Midbrain (tissue), 1 donor: ENCODE measurements at regions not wholly inside any gene's neighbourhood (a gene's known extent, or its start where the extent isn't known, plus 50 kb on each side); places are given as distances from the start of the nearest gene placed in this dataset.

Experiments
- DNase-seq: peaks from one replicate; lab custom pipeline; 2025; lab: John Stamatoyannopoulos, UW

GRCh38 chr20:24815931-24816330 is 133.1 kb upstream of the CST7 start:
- DNase-seq, result no peak

DNA sequence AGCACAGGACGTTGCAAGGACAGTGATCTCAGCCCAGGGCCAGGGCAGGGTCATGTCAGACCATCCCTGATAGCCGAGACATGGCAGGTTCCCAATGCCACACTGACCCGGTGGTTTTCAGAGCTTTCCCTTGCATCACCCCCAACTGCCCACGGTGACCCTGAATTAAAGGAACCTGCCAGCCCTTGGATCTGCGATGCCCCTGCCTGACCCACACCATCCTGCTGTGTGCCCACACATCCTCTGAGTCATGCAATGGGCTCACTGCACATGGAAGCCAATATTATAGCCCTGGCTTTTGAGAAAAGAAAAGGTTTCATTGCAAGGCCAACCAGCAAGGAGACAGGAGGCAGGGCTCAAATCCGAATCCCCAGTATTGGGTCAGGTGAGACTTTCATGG is 132.6 kb upstream of the CST7 start:
- DNase-seq, result no peak

- no peak for DNase-seq
Measured at GRCh38 chr20:24816907-24817306, 132.2 kb upstream of the CST7 start.

GRCh38 chr20:24817351-24817750 is 131.7 kb upstream of the CST7 start:
- DNase-seq, result no peak

- no peak for DNase-seq
Measured at GRCh38 chr20:24818056-24818455, 131.0 kb upstream of the CST7 start.

DNA sequence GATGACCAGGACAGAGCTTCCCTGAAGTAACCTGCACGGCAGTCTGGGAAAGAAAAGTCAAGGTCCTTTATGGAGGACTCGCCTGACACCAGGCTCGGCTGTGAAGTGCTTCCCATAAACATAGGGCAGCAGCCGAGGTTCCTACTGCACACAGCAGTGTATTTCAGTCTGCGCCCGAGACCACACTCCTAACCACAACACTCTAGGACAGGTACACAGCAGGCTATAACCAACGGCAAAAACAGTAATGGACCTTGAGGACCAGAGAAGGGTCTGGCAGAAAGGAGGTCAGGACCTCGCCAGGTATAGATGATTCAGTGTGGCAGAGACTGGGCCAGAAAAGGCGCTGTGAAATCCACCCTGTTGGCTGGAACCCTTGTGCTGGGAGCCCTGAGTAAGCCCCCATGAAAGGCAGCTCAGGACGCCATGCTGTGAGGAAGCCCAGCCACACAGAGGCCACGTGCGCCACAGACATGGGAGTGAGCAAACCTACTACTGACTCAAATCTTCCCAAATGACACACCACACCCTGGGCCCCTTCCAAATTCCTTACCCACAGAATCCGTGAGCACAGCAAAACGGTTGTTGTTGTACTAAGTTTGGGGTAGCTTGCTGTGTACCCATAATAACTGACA is 129.6 kb upstream of the CST7 start:
- DNase-seq, result no peak

GRCh38 chr20:24820345-24820744 is 128.7 kb upstream of the CST7 start:
- DNase-seq, result no peak

DNA sequence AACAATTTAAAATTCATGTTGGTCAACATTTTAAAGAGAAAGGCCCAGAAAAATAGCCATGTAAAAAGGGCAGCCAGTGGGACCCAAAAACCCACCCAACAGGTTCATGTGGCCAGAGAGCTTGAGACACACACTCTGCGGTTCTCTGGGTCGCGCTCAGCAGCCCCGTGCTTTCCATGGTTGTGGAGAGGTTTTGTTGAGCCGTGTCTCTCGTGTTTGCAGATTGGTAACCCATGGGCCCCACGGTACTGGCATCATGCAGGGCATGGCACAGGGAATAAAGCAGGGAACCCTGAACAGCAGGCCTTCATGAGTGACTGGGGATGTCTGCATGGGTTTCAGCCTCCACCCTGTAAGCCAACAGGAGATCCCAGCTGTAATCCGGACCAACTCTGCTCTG is 127.7 kb upstream of the CST7 start:
- DNase-seq, result no peak

DNA sequence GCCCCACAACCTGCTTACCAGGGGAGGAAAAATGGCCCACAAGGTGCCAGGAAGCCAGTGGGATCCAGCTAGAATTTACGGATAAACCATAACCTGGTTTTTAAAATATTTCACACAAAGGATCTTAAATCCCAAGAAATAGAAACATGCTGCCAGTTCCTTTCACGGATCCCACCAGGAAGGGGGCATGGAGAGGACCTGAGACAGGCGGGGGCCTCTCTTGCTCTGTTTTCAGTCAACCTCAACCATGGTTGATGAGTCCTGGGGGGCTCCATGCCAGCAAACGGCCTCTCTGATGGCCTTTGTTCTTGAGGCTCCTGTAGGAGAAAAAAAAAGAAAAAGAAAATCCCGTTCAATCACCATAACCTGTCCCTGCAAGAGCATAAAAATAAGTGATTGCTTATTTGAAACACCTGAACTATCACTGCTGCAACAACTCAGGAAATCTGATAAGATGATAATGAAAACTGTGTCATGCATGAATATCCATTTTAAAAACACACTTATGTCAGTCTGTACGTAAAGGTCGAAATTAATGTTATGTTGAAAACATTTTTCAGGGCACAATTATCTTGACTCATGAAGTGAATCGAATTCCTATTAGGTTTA is 125.8 kb upstream of the CST7 start:
- DNase-seq, result no peak

DNA sequence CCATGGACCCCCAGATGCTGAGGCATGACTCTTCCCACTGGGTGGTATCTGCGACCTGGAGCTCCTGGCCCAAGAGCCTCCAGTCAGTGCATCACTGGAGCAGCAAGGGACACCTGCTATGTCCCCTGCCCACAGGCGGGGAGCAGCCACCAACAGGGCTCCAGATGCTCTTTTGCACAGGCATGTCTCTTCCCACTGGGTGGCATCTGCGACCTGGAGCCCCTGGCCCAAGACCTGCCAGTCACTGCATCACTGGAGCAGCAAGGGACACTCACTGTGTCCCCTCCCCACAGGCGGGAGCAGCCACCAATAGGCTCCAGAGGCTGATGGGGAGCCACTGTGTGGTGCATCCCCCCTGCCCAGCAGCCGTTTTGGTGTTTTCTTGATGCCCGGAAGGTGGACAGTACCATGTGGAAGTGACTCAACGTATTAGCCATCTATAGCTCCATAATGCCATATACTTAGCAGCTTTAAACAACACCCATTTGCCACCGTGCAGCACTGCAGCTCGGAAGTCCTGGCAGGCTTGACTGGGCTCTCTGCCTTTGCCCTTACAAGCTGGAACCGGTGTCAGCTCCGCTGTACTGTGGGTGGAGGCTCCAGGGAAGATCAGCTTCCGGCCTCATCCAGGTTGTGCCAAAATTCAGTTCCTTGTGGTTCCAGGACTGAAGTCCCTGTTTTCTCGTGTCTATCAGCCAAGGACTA is 124.9 kb upstream of the CST7 start:
- DNase-seq, result no peak

DNA sequence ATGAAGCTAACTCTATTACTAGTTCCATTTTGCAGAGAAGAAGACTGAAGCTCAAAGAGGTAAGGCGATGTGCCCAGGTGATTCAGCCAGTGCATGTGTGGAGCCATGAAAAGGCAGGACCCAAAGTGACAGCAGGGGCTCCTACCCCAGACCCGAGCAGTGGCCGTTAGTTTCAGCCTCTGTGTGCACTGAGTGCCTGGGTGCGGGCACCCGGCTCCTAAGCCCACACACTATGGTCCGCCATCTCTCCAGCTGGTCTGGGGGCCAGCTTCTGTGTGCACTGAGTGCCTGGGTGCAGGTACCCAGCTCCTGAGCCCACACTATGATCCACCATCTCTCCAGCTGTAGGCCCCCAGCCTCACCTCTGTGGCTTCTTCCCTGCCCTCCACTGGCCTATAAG is 123.5 kb upstream of the CST7 start:
- no peak for DNase-seq

- no peak for DNase-seq
Measured at GRCh38 chr20:24827603-24828295, 121.3 kb upstream of the CST7 start.

GRCh38 chr20:24828992-24829648 is 119.9 kb upstream of the CST7 start:
- DNase-seq, result no peak

DNA sequence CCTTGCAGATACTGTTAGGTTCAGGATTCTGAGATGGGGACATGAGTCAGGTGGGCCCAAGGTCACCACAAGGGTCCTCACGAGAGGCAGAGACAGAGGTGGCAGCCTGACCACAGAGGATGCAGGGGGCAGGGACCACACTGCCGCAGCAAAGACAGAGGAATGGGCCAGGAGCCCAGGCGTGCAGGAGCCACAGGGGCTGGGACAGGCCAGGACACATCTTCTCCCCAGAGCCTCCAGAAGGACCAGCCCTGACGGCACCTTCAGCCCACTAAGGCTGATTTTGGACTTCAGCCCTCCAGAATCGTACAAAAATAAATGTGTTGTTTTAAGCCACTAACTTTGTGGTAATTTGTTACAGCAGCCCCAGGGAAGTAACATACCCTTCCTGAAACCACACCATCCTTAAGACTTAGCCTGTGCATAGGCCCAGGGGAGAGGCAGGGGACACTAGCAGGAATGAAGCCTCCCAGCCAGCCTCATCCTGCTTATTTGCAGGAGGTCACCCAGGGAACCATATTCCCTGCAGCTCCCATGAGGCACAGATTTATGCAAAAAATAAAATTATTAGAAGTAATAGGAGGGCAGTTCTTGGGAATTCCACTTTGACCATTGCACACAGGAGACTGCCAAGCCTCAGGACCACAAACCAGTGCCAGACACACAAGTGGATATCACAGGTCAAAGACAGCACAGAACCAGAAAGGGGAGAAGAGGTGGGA is 119.3 kb upstream of the CST7 start:
- DNase-seq, result no peak

DNA sequence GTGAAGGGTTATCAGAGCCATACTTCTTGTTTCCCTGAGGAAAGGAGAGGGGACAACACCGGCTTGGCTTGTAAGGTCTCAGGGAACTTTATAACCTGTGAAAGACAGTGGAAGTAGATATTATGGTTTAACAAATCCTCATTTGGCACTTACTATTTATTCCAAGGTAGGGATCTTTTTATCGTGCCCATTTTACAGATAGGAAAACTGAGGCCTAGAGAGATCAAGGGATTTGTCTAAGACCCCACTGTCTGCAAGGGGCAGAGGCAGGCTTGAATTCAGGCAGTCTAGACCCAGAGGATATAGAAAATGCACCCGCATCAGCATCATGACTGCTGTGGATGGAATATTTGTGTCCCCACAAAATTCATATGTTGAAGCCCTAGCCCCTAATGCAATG is 118.4 kb upstream of the CST7 start:
- no peak for DNase-seq

- DNase-seq, result no peak
Measured at GRCh38 chr20:24831232-24831631, 117.8 kb upstream of the CST7 start.

- no peak for DNase-seq
Measured at GRCh38 chr20:24832518-24832917, 116.6 kb upstream of the CST7 start.

- DNase-seq, result no peak
Measured at GRCh38 chr20:24833592-24833991, 115.5 kb upstream of the CST7 start.

DNA sequence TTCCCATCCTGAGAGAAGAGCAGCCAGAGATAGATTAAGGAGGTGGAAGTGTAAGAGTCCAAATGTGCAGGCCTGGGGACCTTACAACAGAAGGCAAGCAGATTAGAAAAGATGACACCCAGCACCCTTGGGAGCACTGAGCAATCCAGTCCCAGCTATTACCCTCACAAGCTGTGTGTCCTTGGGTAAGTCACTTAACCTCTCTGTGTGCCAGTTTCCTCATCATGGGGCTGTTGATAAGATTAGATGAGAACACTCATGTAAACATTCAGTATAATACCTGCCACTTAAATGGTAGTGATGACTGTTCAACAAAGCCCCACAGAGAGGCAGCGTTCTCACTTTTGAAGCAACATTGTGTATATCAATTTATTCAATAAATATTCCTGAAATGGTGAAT is 114.8 kb upstream of the CST7 start:
- DNase-seq, result no peak

DNA sequence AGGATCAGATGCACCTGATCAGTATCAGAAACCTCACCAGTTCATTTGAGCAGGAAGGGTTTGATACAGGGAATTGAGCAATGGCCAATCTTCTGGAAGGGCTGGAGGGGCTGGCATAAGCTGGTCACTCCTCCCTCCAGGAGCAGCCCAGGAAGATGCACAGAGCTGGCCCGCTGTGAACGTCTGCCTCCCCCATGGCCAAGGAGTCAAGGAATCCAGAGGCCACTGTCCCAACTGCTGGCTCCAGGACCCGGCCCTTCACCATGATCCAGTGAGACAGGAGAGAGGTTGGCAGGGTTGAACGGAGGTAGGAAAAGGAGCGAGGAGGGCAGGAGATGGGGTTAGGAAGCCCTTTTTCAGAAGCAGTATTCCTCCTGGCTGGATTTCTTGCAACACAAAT is 113.9 kb upstream of the CST7 start:
- no peak for DNase-seq

GRCh38 chr20:24836041-24836533 is 113.0 kb upstream of the CST7 start:
- DNase-seq, result no peak
